B cell (primary cell): ENCODE measurements at regions not wholly inside any gene's neighbourhood (a gene's known extent, or its start where the extent isn't known, plus 50 kb on each side); places are given as distances from the start of the nearest gene placed in this dataset.

ENCODE experiments used
- ATAC-seq: fragments of 200-7000 bp; cut with Tn5 transposase; one replicate; pipeline ENCODE4 v1.10.0; 2021; ENCODE audit warnings: low read depth, mild to moderate bottlenecking, moderate number of reproducible peaks, moderate library complexity
- CTCF ChIA-PET: fragments of 350-600 bp; sonication (Branson Sonifier 250); formaldehyde crosslinking; loops from one replicate; lab custom pipeline; 2021; ENCODE audit warnings: antibody characterized with exemption, inconsistent platforms; lab: Charles Lee
- POLR2A ChIA-PET: fragments of 350-600 bp; sonication (Branson Sonifier 250); formaldehyde crosslinking; loops from one replicate; lab custom pipeline; 2021; ENCODE audit warnings: antibody characterized with exemption; lab: Charles Lee
- DNase-seq: peaks from one replicate; pipeline ENCODE4 v3.0.0; 2013
- H2AFZ ChIP-seq: 2 replicates; pipeline ENCODE4 v1.6.1; 2012; ENCODE audit warnings: mild to moderate bottlenecking, low read depth, low read length; ENCODE audit not compliant: insufficient read depth, poor library complexity, severe bottlenecking
- H3K27ac ChIP-seq, 2 donors: 1 replicate in 1 of 2; 2 replicates in 1 of 2; pipeline ENCODE4 v1.5.1; 2012 to 2013; ENCODE audit warnings: low read length in 2 of 2, mild to moderate bottlenecking in 2 of 2, moderate library complexity in 1 of 2
- H3K27me3 ChIP-seq, 4 experiments: fragments of 200-600 bp in 1 of 4; sonication (generic) in 1 of 4; replicated peaks in 1 of 4; 1 replicate in 2 of 4; 2 replicates in 2 of 4; pipeline versions ENCODE4 v1.6.1 to v1.7.0; 2013 to 2016; ENCODE audit warnings: low read length in 3 of 4, mild to moderate bottlenecking in 2 of 4, mixed read lengths in 1 of 4, moderate library complexity in 1 of 4; ENCODE audit not compliant: insufficient read depth in 4 of 4, control insufficient read depth in 3 of 4; ENCODE audit errors: control extremely low read depth in 1 of 4
- H3K36me3 ChIP-seq, 2 experiments: replicated peaks in 1 of 2; 1 replicate in 1 of 2; 2 replicates in 1 of 2; pipeline versions ENCODE4 v1.6.1 to v1.7.1; 2013; ENCODE audit warnings: low read length in 1 of 2; ENCODE audit not compliant: insufficient read depth in 2 of 2, control insufficient read depth in 1 of 2; ENCODE audit errors: control extremely low read depth in 1 of 2, extremely low read depth in 1 of 2
- H3K4me1 ChIP-seq, 2 donors: fragments of 200-600 bp in 1 of 2; sonication (generic) in 1 of 2; 1 replicate in 1 of 2; 2 replicates in 1 of 2; pipeline versions ENCODE4 v1.5.1 to v1.6.1; 2013 to 2017; ENCODE audit warnings: low read length in 2 of 2; ENCODE audit not compliant: control insufficient read depth in 2 of 2, insufficient read depth in 2 of 2
- H3K4me2 ChIP-seq: replicated peaks from 2 replicates; pipeline ENCODE3; 2012; ENCODE audit warnings: mild to moderate bottlenecking, low read depth, low read length; ENCODE audit not compliant: poor library complexity, severe bottlenecking
- H3K4me3 ChIP-seq, 5 experiments: fragments of 200-600 bp in 1 of 5; sonication (generic) in 1 of 5; 1 replicate in 3 of 5; 2 replicates in 2 of 5; pipeline versions ENCODE4 v1.5.1 to v1.7.0; 2011 to 2016; ENCODE audit warnings: low read length in 4 of 5, mild to moderate bottlenecking in 4 of 5, low read depth in 2 of 5, control low read depth in 1 of 5, moderate library complexity in 1 of 5; ENCODE audit not compliant: insufficient read depth in 1 of 5; ENCODE audit errors: control extremely low read depth in 1 of 5, extremely low read depth in 1 of 5
- H3K79me2 ChIP-seq: fragments of 200-600 bp; sonication (generic); one replicate; pipeline ENCODE4 v1.6.0; 2016; ENCODE audit warnings: low read length; ENCODE audit not compliant: control insufficient read depth, insufficient read depth
- H3K9ac ChIP-seq: fragments of 200-600 bp; sonication (generic); 2 replicates; pipeline ENCODE4 v1.6.1; 2017; ENCODE audit warnings: mild to moderate bottlenecking, low read length, moderate library complexity
- H3K9me3 ChIP-seq, 3 donors: one replicate each; pipeline versions ENCODE4 v1.6.1 to v1.7.1; 2013; ENCODE audit warnings: low read length in 2 of 3; ENCODE audit not compliant: control insufficient read depth in 2 of 3, insufficient read depth in 1 of 3; ENCODE audit errors: control extremely low read depth in 1 of 3
- H4K20me1 ChIP-seq: 2 replicates; pipeline ENCODE4 v1.6.0; 2012; ENCODE audit warnings: mild to moderate bottlenecking, low read length; ENCODE audit not compliant: insufficient read depth, control insufficient read depth, poor library complexity, severe bottlenecking
- H3K27ac Mint-ChIP-seq: one replicate; pipeline ENCODE4 v1.8.0; 2021; ENCODE audit warnings: mixed read lengths
- H3K27me3 Mint-ChIP-seq: one replicate; pipeline ENCODE4 v1.8.0; 2021; ENCODE audit warnings: mixed read lengths
- H3K4me1 Mint-ChIP-seq: one replicate; pipeline ENCODE4 v1.8.0; 2021; ENCODE audit warnings: mixed read lengths
- H3K4me3 Mint-ChIP-seq: one replicate; pipeline ENCODE4 v1.8.0; 2021; ENCODE audit warnings: mixed read lengths
- H3K9me3 Mint-ChIP-seq: one replicate; pipeline ENCODE4 v1.8.0; 2022; ENCODE audit warnings: mixed read lengths; ENCODE audit not compliant: insufficient read depth
- CTCF ChIP-seq: fragments of 200-600 bp; IDR thresholded peaks from one replicate; pipeline ENCODE4 v1.8.0; 2022; ENCODE audit warnings: antibody characterized with exemption, mild to moderate bottlenecking
- EZH2 ChIP-seq: IDR thresholded peaks from 2 replicates; pipeline ENCODE4 v1.6.1; 2012; ENCODE audit warnings: borderline replicate concordance, low read depth, mild to moderate bottlenecking, moderate library complexity, low read length; ENCODE audit not compliant: insufficient read depth, poor library complexity, severe bottlenecking
- WGBS: methylation state at CpG from one replicate; pipeline ENCODE4 v1.1.5; 2013; ENCODE audit warnings: missing lambda C conversion rate; ENCODE audit not compliant: insufficient coverage; 5-methylcytosine and 5-hydroxymethylcytosine counted together
- intact Hi-C: fragments of 100-400 bp; cut with micrococcal nuclease; formaldehyde crosslinking; loops from one replicate; pipeline ENCODE4 v1.10.0; 2022

- H3K27me3 ChIP-seq: no peaks in the 10 kb centered on the region
- no peaks in the 10 kb centered on the region for H3K9me3 ChIP-seq
- no peaks in the 10 kb centered on the region for H4K20me1 ChIP-seq
- no peaks in the 10 kb centered on the region for H3K4me1 Mint-ChIP-seq
- ChIA-PET POLR2A (no interaction called here), CTCF (no interaction called here)
- H3K27me3 Mint-ChIP-seq: no peaks in the 10 kb centered on the region
- H3K4me2 ChIP-seq: no peak overlapping the region
- H3K27ac Mint-ChIP-seq: no peak overlapping the region
- DNase-seq: no peak
- H3K4me3 Mint-ChIP-seq: no peak overlapping the region
- H3K4me1 ChIP-seq: no peaks in the 10 kb centered on the region
- no peak overlapping the region for H3K9ac ChIP-seq
- no peak overlapping the region for H2AFZ ChIP-seq
- no peak for TF ChIP-seq CTCF
- TF ChIP-seq EZH2: no peak
- ATAC-seq: no peak
- H3K4me3 ChIP-seq: no peak overlapping the region
- no peaks in the 10 kb centered on the region for H3K36me3 ChIP-seq
- intact Hi-C loops: no loop called here
- H3K27ac ChIP-seq: no peak overlapping the region
- no peaks in the 10 kb centered on the region for H3K79me2 ChIP-seq
- H3K9me3 Mint-ChIP-seq: no peaks in the 10 kb centered on the region
- WGBS: no CpG with 5 or more reads among the region's 1 CpG
These were observed 394.7 kb upstream of the ZNF804A start for GRCh38 chr2:184203661-184204060.

- DNase-seq (no peak), ATAC-seq (no peak)
- Histone ChIP-seq H3K27me3 (no peaks in the 10 kb centered on the region), H2AFZ (no peak overlapping the region), H3K9ac (no peak overlapping the region), H3K4me3 (no peak overlapping the region), H4K20me1 (no peaks in the 10 kb centered on the region), H3K27ac (no peak overlapping the region), H3K79me2 (no peaks in the 10 kb centered on the region), H3K36me3 (no peaks in the 10 kb centered on the region), H3K4me1 (no peaks in the 10 kb centered on the region), H3K4me2 (no peak overlapping the region), H3K9me3 (no peaks in the 10 kb centered on the region)
- POLR2A ChIA-PET: no interaction called here
- no peak overlapping the region for H3K4me3 Mint-ChIP-seq
- H3K27ac Mint-ChIP-seq: no peak overlapping the region
- no CpG with 5 or more reads among the region's 2 CpGs for WGBS
- no peaks in the 10 kb centered on the region for H3K9me3 Mint-ChIP-seq
- intact Hi-C loops: no loop called here
- CTCF ChIA-PET: no interaction called here
- H3K4me1 Mint-ChIP-seq: no peaks in the 10 kb centered on the region
- H3K27me3 Mint-ChIP-seq: no peaks in the 10 kb centered on the region
- TF ChIP-seq EZH2: no peak
- no peak for TF ChIP-seq CTCF
These were observed 393.2 kb upstream of the ZNF804A start for GRCh38 chr2:184205048-184205596.
